LoVo (cell line): ENCODE measurements at regions not wholly inside any gene's neighbourhood (a gene's known extent, or its start where the extent isn't known, plus 50 kb on each side); places are given as distances from the start of the nearest gene placed in this dataset.
"Not testable (repeated sequence)": the region's sequence is repeated elsewhere in the genome, so short reads cannot be mapped to it uniquely, and the experiment has no call there.

ENCODE experiments used
- DNase-seq: peaks from one replicate; pipeline ENCODE4 v3.0.0-alpha.2; 2016; ENCODE audit warnings: low spot score

- DNase-seq: no peak
These were observed 340.7 kb upstream of the DNAJC19 start for GRCh38 chr3:181330257-181330656.

- peak; percentile 16 for DNase-seq
These were observed 339.5 kb upstream of the DNAJC19 start for GRCh38 chr3:181329024-181329423.

- DNase-seq: no peak
These were observed 338.8 kb upstream of the DNAJC19 start for GRCh38 chr3:181328346-181328745.

GRCh38 chr3:181327349-181327748 lies 337.8 kb upstream of the DNAJC19 start:
- no peak for DNase-seq

- DNase-seq: peak; percentile 51
These were observed 337.2 kb upstream of the DNAJC19 start for GRCh38 chr3:181326637-181327223.

- DNase-seq: not testable (repeated sequence)
These were observed 335.0 kb upstream of the DNAJC19 start for GRCh38 chr3:181324516-181324915.

- DNase-seq: no peak
These were observed 328.8 kb upstream of the DNAJC19 start for GRCh38 chr3:181318321-181318720.

GRCh38 chr3:181317508-181317907 lies 328.0 kb upstream of the DNAJC19 start:
- DNase-seq: no peak

DNA sequence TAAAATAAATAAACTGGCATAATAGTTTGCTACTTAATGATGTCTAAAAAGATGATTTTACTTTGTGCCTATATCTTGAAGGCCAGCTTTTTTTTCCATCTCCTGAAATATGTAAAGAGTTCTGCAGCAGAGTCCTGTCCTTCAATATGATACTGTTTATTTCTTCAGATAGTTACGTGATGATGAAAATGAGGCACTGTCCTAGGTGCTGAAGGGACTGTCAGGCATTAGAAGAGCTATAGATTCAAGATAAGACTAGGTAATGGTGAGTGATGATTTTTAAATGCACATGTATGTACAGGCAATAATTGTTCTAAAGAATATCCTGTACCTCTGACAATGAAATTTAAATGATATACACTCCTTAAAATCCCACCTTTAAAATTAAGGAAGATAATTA lies 326.9 kb upstream of the DNAJC19 start:
- DNase-seq: no peak

- no peak for DNase-seq
These were observed 323.8 kb upstream of the DNAJC19 start for GRCh38 chr3:181313335-181313734.

DNA sequence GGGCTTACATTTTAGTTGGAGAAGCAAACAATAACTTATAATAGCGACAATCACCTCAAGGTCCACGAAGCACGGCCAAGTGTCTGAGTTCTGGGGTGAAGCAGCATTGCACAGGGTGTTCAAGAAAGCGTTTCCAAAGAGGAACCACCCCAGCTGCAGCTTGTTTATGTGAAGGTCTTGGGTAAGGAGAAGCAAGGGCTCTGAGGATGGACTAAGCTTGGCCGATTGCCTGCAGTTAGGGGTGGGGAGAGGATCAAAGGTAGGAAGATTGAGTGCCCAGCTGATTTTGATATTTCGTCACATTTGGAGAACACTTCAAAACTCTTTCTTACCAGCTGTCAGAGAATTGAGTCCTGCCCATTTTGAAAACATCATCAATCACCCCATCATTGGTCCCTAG lies 321.6 kb upstream of the DNAJC19 start:
- DNase-seq: no peak

- DNase-seq: no peak
These were observed 313.4 kb upstream of the DNAJC19 start for GRCh38 chr3:181302960-181303359.

DNA sequence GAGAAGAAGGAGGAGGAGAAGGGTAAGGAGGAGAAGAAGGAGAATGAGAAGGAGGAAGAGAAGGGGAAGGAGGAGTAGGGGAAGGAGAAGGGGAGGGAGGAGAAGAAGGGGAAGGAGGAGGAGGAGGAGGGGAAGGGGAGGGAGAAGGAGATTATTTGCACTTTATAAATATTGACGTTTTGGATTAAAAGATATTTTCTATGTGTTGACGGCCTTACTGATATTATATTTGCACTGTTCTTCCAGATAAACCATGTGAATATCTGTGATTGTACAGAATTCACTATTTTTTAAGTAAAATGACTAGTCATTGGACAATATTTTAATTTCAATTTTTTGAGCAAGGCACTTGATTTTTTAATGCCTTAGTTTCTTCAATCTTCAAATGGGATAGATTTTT lies 310.5 kb upstream of the DNAJC19 start:
- no peak for DNase-seq

DNA sequence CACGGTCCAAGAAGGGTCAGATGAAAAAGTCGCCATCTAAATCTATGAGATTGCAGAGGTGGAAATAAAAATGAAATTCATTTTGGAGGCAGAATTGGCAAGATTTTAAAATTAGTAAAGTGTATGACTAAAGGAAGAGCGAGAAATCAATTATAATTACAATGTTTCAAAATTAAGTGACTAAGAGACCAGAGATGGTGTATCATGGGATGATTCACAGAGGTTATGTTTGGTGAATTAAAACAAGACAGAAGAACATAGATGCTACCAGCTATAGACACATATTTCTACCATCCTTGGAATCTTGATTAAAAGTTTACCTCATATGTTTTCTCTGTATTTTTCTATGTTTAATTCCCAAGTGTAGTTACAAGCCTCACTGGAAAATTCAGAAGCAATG lies 308.9 kb upstream of the DNAJC19 start:
- DNase-seq: no peak

DNA sequence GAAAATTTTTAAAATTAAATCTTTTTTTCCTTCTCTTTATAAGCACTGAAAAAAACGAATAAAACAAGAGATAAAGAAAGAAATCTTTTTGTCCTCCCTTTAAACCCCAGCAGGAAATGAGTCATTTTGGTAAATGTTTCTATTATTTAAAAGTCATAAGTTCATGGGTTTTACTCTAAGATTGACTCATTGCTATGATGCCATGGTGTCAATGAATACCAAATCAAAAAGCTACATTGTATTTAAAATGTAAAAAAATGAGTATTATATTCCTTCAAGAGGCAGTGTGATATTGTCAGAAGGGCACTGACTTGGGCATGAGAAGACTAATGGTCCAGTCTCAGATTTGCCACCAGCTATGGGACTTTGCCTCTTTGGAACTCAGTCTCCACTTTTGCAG lies 303.4 kb upstream of the DNAJC19 start:
- DNase-seq: no peak

GRCh38 chr3:181290941-181291340 lies 301.4 kb upstream of the DNAJC19 start:
- DNase-seq: no peak

- no peak for DNase-seq
These were observed 299.8 kb upstream of the DNAJC19 start for GRCh38 chr3:181289306-181289705.

- no peak for DNase-seq
These were observed 298.6 kb upstream of the DNAJC19 start for GRCh38 chr3:181288145-181288544.

DNA sequence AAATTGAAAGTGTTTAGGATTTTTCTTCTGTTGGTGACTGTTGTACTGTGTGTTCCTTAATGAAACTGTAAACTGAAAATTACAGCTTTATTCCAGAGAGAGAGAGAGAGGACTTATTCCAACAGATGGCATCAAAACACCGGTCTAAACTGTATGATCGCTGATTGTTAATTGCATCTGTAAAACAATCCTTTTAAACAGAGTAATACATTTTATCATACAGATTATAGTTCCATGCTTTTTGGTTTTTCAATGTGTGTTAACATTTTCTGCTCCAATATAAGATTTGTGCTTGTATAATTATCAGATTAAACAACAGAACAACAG lies 289.7 kb upstream of the DNAJC19 start:
- DNase-seq: no peak

DNA sequence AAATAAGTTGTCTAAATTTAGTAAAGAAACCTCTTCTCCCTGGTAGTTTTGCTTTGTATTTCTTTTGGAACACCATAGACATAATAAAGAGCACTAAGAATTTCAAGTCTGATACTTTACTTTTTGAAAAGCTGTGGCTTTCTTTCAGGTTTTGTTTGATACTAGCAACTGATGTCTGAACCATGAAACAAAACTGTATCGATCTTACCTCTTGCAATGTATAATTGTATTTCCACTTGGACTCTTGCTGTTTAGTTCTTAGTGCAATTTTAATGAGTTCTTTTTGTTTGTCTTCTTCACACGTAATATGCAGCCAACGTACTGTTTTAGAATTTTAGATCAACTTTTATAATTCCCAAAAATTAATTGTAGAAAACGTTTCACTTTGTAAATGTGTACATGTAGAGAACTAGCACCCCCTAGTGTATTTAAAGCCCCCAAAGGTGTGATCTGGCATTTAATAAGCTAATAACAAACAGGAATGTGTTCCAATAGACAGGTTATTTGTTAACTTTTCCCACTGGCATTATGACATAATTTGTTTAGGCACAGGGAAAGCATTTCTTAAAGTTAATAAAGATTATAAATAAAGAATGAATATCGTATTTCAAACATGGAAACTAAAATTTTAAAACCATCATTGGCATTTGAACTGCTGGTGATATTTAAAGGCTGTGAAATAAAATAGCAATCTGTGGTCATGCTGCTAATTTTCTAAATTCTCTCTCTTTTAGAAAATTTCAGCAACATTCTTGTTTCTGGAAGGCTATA lies 289.1 kb upstream of the DNAJC19 start:
- DNase-seq: peak; percentile 5

GRCh38 chr3:181276358-181276896 lies 286.9 kb upstream of the DNAJC19 start:
- DNase-seq: no peak

DNA sequence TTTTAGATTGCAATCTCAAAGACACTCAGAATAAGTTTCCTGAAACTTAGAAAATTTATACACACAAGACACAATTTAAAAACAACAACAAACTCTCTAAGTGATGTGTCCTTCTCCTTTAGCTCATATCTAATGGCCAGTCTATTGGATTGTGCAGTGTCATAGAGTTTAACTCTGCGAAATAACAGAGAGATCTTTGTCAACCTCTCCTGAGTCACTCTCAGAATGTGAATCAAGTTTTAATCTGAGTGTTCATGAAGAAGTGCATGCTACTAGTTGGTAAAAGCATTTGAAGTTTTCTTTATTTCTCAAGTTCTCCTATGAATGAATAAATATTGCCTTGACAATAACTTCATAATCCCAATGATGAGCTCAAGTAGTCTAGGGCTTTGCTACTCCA lies 284.5 kb upstream of the DNAJC19 start:
- DNase-seq: no peak

DNA sequence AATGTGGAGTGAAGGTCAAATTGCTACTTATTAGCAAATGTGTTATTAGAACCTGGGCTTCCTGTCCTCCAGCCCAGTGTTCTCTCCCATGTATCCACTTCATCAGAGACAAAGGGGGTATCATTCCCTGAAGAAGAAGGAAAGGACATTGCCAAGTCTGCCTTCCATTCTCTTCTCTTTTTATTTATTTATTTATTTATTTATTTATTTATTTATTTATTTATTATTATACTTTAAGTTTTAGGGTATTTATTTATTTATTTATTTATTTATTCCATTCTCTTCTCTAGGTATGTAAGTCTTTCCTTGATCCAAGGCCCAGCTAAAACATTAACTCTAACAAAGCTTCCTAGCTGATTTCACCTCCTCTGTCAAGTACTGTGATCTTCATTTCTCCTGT lies 277.8 kb upstream of the DNAJC19 start:
- no peak for DNase-seq
